Fibroblast of skin of left quadriceps (primary cell): ENCODE measurements at regions not wholly inside any gene's neighbourhood (a gene's known extent, or its start where the extent isn't known, plus 50 kb on each side); places are given as distances from the start of the nearest gene placed in this dataset.
A peak's percentile ranks its signal among the peaks of the same experiment; 100 is the strongest.

Source experiments
- DNase-seq, 2 experiments: peaks; one replicate each; pipeline ENCODE4 v3.0.0-alpha.2; 2013; ENCODE audit warnings: low read depth in 2 of 2

DNA sequence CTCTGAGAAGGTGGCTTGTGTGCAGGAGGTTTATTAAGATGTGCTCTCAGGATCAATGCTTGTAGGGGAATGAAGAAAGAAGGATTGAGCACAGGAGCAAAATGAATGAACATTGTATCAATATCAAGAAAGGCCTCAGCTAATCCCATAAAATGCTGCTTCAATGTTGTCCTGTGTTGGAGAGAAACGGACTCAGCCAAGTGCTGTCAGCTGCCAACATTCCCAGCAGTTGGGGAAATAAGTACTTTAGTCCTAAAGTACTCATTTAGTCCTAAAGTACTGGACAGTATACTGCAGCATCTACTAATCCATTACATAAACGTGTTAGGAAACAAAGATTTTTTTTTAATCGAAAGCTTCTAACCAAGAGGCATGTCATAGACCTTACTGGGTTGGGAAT is 255.9 kb downstream of the SEC23A start:
- no peak for DNase-seq

- no peak for DNase-seq
Observed at GRCh38 chr14:38839694-38840365, 263.2 kb downstream of the SEC23A start.

GRCh38 chr14:38838979-38839323 is 264.1 kb downstream of the SEC23A start:
- DNase-seq, result no peak

GRCh38 chr14:38838049-38838978 is 264.7 kb downstream of the SEC23A start:
- DNase-seq, result no peak

DNA sequence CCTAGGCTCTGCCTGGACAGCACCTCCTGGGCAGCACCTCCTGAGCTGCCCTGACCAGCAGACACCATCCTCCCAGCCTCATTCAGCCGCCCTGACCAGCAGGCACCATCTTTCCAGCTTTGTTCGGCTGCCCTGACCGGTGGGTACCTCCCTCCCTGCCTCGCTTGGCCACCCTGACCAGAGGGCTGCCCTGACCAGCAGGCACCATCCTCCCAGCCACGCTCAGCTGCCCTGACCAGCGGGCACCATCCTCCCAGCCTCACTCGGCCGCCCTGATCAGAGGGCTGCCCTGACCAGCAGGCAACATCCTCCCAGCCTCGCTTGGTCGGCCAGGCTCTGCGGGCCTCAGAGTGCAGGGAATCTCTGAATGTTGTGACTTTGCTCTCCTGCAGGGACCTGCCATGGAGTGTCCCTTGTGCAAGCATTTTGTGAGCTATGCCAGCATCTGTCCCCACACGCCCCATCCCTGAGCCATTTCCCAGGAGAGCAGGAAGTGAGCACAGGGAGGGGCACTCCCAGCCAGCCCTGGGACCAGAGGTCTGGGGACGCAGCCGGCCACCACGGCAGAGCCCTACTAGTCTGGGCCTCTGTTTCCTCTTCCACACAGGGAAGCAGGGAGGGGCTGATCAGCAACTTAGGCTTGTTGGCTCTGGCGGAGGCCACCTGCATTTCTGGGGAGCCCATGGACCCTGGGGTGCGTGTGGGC is 265.5 kb downstream of the SEC23A start:
- no peak for DNase-seq

GRCh38 chr14:38836539-38836938 is 266.5 kb downstream of the SEC23A start:
- DNase-seq, result no peak

- no peak for DNase-seq
Observed at GRCh38 chr14:38835874-38836273, 267.2 kb downstream of the SEC23A start.

GRCh38 chr14:38828183-38828827 is 274.7 kb downstream of the SEC23A start:
- no peak for DNase-seq

GRCh38 chr14:38824706-38825105 is 278.3 kb downstream of the SEC23A start:
- peak; percentile 37 to 39 for DNase-seq

DNA sequence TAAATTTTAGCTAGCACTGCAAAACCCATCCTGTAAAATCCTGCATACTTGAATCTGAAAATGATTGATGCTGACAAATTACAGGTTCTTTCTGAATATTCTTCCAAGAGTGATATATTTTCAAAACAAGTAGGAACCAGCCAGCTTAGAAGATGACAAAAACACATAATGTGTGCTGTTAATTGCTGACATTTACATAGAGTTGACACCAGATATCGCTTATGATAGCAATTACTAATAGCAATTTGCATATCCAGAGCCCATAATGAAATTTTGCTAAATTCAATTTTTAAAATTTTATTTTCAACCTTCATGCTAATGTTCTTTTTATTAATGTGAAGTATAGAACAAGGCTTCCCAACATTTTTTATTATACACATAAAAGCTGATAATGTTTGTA is 284.5 kb downstream of the SEC23A start:
- no peak for DNase-seq

DNA sequence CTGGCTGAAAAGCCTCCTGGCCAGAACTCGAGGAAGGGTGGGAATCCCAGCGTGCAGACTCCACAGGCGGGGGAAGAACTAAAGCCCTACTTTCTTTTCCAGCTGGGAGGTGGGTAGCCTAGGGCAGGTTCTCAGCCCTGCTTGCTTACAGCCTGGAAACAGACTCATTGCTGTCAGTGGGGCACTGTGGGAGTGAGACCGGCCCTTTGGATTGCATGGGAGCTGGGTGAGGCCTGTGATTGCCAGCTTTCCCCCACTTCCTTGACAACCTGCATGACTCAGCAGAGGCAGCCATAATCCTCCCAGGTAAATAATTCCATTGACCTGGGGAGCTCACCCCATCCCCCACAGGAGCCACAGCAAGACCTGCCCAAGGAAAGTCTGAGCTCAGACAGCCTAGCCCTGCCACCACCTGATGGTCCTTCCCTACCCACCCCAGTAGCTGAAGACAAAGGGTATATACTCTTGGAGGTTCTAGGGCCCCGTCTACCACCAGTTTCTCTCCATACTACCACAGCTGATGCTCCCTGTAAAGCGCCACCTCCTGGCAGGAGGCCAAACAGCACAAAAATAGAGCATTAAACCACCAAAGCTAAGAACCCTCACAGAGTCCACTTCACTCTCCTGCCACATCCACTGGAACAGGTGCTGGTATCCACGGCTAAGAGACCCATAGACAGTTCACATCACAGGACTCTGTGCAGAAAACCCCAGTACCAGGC is 294.1 kb downstream of the SEC23A start:
- no peak for DNase-seq

DNA sequence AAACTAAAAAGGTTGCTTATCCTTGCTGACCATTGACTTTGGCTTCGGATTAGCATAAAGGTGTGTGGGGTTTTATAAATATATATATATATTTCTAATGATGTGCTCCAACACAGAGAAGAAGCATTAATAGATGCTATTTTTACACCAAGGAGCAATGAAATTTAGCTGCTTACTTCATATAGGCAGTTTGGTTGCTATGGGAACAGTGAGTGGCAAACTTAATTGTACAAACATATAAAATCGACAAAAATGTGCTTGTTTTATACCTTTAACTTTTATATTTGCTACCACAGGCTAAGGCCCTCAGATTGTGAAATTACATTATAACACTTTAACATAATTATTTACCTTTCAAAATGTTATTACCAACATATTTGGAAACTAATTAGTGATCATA is 303.4 kb downstream of the SEC23A start:
- DNase-seq, result no peak

DNA sequence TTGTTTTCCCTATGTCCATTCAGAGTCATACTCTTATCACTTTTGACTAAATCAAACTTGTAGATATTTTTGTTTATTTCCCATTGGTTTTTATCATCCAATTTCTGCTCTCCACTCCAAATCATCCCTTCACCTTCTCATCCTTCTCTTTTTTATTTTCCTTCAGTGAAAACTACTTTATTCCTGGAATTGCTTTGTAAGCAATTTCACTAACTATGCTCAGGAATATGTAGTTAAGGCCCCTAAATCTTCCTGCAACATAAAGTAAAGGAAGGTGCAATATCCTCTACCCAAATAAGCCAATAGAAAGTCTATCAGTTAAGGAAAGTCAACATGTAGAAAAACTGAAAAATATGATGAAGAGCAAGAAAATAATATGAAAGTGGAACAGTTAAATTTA is 308.4 kb downstream of the SEC23A start:
- DNase-seq, result no peak

DNA sequence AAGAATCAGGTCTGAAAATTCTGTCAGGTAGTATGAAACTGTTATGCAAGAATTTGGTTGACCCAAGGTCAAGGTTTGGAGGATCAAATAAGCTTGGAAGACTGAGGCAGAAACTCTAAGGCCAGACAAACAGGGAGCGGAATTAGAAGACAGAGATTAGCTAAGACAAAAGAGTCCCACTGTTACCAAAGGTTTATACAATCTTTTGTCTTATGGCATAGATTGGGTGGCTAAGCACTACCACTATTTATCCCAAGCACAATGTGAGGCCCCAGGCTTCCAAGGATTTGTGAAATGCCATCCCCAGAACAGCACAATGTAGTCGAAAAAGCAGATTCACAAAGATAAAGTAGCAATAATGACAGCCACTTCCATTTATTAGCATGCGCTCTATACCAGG is 311.2 kb downstream of the SEC23A start:
- no peak for DNase-seq

DNA sequence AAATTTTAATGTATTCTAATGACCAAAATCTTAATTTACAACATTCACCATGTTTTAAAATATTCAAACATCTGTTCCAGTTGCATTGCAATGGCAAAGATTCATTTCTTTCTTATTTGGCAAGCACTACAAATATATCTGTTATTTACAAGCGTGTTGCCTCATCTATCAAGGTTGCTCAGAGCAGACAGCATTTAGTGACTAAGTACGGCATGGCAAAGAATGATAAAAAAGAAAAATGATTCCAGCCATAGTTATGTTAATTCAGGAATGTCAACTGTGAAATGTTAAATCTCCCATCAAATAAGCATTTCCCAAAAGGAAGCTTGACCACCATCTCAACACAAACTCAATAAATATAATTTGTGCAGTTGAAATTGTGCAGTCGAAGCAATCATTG is 312.1 kb downstream of the SEC23A start:
- DNase-seq, result peak; percentile 8 to 17

DNA sequence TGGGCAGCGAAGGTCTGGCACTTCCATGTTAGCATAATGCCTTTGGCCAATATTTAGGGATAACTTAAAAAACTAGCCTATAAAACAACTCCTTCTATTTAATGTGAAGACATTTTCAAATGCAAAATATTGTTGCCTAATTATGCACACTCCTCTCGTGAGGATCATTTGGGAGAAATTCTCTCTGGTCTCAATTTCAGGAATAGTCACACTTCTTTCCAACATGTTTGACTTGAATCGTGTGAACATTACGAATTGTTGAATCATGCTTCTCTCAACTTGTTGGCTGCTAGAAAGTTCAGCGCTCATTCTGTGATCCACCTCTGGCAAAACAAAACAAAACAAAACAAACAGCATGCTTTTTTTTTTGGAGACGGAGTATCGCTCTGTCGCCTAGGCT is 313.2 kb downstream of the SEC23A start:
- DNase-seq, result no peak

DNA sequence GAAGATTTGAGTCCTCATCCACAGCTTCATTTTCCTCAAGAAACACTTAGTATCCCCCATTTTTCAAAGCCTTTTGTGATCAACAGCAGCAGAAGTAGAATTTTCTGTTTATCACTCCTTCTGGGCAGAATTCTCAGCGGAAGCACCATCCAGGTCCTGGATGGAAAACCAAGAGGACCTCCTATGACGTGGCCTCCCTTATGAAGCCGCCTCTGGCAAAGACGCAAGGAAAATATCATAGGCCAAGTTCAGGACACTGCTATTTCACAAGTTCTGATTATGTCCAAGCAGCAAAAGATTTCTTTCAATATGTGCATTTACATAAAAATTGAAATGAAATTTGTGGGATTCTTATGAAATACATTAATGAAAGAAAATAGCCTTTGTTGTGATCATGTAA is 315.0 kb downstream of the SEC23A start:
- DNase-seq, result no peak

DNA sequence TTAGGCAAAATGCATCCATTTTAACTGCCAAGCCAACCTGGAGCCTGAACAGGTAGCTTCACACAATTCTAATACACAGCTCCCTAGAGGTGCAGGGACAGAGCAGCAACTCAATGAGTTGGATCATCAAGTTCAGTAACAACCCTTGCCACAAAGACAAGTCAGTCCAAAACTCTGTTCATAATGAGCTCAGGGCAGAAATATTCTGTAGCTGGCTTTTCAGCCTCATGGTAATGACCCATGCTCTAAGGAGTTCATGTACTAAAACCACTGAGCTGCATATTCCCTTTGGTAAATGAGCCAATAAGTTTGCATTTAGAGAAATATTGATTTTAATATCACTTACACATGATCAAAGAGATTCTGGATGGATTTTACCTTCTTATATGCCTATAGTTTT is 316.1 kb downstream of the SEC23A start:
- no peak for DNase-seq

DNA sequence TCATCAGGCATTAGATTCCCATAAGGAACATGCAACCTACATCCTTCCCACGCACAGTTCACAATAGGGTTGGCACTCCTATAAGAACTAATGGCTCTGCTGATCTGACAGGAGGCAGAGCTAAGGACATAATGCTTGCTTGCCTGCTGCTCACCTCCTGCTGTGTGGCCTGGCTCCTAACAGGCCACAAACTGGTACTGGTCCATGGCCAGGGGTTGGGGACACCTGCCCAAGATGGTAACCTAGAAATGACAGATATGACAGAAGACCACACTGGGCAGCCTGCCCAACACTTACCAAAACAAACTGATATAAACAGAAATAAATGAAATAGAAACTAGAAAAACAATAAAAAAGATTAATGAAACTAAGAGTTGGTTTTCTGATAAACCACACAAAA is 325.6 kb downstream of the SEC23A start:
- no peak for DNase-seq

DNA sequence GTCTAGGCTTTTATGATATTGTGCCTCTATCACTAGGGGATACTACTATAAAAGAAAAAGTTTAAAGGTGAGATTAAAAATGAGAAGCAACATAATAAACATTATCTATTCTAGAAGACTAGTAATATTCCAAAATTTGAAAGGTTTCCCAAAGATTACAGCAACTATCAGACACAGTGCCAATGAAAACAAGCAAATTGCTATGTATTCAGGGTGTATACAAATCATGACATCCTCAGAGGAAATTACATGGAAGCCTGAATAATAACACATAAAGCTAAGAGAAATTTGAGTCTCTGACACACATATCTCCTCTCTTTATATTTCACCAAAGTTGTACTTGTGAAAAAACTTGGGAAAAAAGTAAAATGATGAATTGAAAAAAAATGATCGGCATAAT is 327.0 kb downstream of the SEC23A start:
- no peak for DNase-seq

GRCh38 chr14:38774162-38774561 is 328.9 kb downstream of the SEC23A start:
- no peak for DNase-seq

DNA sequence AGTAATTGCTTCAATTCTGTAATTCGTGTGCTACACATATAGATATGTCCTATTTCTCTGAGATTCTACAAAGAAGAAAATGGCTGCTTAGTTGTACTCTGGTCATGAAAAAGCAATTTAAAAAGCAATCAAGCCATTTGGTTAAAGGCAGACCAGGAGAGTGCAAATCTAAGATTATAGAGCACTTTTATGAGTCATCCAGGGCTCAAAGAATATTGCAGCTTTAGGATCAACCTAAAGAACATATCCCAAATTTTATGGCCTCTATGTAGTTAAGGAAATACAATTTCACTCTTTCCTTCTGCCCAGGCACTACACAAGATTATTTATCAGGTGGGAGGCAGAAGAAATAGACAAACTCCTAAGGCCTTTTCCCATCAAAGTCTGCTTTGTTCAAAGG is 332.8 kb downstream of the SEC23A start:
- no peak for DNase-seq
